Lower lobe of right lung (tissue), 2 donors: ENCODE measurements at regions not wholly inside any gene's neighbourhood (a gene's known extent, or its start where the extent isn't known, plus 50 kb on each side); places are given as distances from the start of the nearest gene placed in this dataset.

Experiments used
- ATAC-seq, 2 donors: fragments of 200-7000 bp; cut with Tn5 transposase; one replicate each; pipeline ENCODE4 v1.9.1; 2020 to 2022; ENCODE audit warnings: mild to moderate bottlenecking in 2 of 2, moderate library complexity in 2 of 2
- DNase-seq: peaks from one replicate; pipeline ENCODE4 v3.0.0-alpha.2; 2020
- H3K27ac ChIP-seq: fragments of 200-600 bp; one replicate; pipeline ENCODE4 v1.8.0; 2022
- H3K27me3 ChIP-seq: fragments of 200-600 bp; one replicate; pipeline ENCODE4 v1.8.0; 2022; ENCODE audit warnings: low read depth
- H3K36me3 ChIP-seq: fragments of 200-600 bp; one replicate; pipeline ENCODE4 v1.8.0; 2022; ENCODE audit warnings: mild to moderate bottlenecking
- H3K4me1 ChIP-seq: fragments of 200-600 bp; one replicate; pipeline ENCODE4 v1.8.0; 2022
- H3K4me3 ChIP-seq: fragments of 200-600 bp; one replicate; pipeline ENCODE4 v1.8.0; 2022; ENCODE audit warnings: mild to moderate bottlenecking
- H3K9me3 ChIP-seq: fragments of 200-600 bp; one replicate; pipeline ENCODE4 v1.8.0; 2022
- intact Hi-C: fragments of 100-400 bp; cut with DNase I; formaldehyde crosslinking; loops from one replicate; pipeline ENCODE4 v1.11.0; 2022
- TF ChIP-seq, protein P1 (sequence below): fragments of 200-600 bp; IDR thresholded peaks from one replicate; pipeline ENCODE4 v1.8.0; 2022; ENCODE audit warnings: antibody characterized with exemption, mild to moderate bottlenecking
- donor health status: DM: no; HTN: yes; CAD: no; lungs with severe emphysema.

DNA sequence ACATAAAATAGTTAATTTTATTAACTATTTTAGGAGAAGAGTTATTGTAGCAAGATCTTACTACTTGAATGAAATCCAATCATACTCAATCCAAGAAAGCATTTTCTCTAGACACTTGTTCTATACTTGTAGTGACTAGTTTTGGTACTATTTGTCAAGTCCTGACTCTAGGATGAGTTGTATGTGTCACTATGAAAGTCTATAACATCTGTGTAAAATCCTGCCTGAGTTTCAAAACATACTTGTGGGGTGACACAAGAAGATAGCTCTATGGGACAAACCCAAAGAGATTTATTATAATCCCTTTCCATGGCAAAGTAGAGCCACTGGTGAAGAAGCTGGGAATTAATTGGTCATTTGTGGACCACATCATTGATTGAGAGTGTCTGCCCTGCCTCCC is 1042.2 kb upstream of the ADGRL4 start:
- Histone ChIP-seq H3K4me3 (no peak overlapping the region), H3K27ac (no peak overlapping the region), H3K9me3 (no peaks in the 10 kb centered on the region), H3K27me3 (no peaks in the 10 kb centered on the region), H3K4me1 (no peaks in the 10 kb centered on the region), H3K36me3 (no peaks in the 10 kb centered on the region)
- TF ChIP-seq, protein P1, sequence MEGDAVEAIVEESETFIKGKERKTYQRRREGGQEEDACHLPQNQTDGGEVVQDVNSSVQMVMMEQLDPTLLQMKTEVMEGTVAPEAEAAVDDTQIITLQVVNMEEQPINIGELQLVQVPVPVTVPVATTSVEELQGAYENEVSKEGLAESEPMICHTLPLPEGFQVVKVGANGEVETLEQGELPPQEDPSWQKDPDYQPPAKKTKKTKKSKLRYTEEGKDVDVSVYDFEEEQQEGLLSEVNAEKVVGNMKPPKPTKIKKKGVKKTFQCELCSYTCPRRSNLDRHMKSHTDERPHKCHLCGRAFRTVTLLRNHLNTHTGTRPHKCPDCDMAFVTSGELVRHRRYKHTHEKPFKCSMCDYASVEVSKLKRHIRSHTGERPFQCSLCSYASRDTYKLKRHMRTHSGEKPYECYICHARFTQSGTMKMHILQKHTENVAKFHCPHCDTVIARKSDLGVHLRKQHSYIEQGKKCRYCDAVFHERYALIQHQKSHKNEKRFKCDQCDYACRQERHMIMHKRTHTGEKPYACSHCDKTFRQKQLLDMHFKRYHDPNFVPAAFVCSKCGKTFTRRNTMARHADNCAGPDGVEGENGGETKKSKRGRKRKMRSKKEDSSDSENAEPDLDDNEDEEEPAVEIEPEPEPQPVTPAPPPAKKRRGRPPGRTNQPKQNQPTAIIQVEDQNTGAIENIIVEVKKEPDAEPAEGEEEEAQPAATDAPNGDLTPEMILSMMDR: no peak
- intact Hi-C loops: no loop called here
- ATAC-seq: no peak
- no peak for DNase-seq

DNA sequence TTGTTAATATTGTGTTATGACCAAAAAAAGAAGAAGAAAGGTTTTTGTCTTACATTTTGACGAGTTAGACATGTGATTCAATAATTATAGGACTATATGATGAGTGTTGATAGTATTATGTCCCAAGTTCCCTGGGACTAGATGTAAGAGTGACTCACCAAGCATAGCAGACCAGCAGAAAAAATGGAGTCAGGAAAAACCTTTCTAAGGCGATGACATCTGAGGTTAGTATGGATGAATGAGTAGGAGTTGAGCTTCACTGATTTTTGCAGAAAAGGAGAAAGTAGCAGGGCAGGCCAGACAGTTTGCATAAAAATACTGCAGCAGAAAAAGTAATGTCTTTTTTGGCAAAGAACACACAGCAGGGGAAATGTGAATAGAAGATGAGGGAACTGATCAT is 1041.3 kb upstream of the ADGRL4 start:
- TF ChIP-seq, protein P1: no peak
- ATAC-seq (no peak), DNase-seq (no peak)
- no peaks in the 10 kb centered on the region for H3K27me3 ChIP-seq
- no peak overlapping the region for H3K4me3 ChIP-seq
- no peaks in the 10 kb centered on the region for H3K9me3 ChIP-seq
- no peaks in the 10 kb centered on the region for H3K4me1 ChIP-seq
- intact Hi-C loops: no loop called here
- no peak overlapping the region for H3K27ac ChIP-seq
- H3K36me3 ChIP-seq: no peaks in the 10 kb centered on the region

DNA sequence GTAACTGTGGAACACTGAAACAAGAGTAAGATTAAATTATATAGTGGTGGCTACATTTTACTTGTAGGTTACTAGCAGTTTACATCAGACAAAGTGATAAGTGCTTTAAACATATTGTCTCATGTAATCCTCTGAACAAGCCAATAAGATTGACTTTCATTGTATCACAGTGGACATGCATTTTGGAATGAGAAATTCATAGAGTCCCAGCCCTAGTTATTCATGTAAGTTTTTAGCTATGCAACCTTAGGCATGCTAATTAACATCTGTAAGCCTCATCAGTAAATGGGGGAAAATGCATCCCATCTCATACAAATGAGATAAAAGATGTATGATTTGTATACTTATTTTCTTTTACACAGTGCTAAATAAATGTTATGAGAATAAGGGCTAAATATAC is 1038.1 kb upstream of the ADGRL4 start:
- no peak overlapping the region for H3K27ac ChIP-seq
- H3K27me3 ChIP-seq: no peaks in the 10 kb centered on the region
- ATAC-seq (no peak), DNase-seq (no peak)
- TF ChIP-seq, protein P1: no peak
- intact Hi-C loops: no loop called here
- H3K4me1 ChIP-seq: no peaks in the 10 kb centered on the region
- H3K9me3 ChIP-seq: no peaks in the 10 kb centered on the region
- no peaks in the 10 kb centered on the region for H3K36me3 ChIP-seq
- H3K4me3 ChIP-seq: no peak overlapping the region

DNA sequence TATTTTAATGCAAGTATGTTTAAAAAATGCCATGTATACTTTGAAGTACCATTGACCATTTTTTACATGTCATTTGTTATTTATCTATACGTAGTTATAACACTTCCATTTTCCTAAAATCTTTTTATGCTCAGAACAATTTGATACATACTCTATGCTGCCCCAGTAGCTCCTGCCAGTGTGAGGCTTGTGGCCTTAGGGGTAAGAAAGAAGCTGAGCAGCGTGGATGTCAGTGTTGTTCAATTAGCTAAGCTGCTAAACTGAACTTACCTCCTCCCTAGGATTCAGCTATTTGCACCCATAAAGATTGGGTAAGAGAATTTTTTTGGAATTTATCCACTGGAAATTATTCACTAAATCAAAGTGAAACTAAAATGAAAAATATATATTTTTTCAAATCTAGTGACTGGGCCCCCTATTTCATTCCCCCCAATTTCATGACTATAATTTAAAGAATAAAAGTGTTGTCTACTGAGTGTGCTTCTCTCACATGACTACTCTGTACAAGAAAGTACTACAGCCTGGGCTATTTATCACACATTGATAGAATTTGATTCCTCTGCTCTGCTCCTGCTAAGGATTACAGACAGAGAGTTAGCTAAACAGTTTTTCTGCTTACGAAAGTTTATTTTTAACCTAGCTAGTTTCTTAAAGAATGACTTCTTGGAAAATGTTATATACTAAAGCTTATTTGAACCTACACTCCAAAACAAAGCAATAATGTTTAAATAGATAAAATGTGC is 1030.3 kb upstream of the ADGRL4 start:
- no peaks in the 10 kb centered on the region for H3K4me1 ChIP-seq
- H3K27ac ChIP-seq: no peak overlapping the region
- H3K4me3 ChIP-seq: no peak overlapping the region
- TF ChIP-seq, protein P1: no peak
- no peaks in the 10 kb centered on the region for H3K27me3 ChIP-seq
- DNase-seq (no peak), ATAC-seq (no peak)
- intact Hi-C loops: no loop called here
- H3K36me3 ChIP-seq: no peaks in the 10 kb centered on the region
- no peaks in the 10 kb centered on the region for H3K9me3 ChIP-seq

DNA sequence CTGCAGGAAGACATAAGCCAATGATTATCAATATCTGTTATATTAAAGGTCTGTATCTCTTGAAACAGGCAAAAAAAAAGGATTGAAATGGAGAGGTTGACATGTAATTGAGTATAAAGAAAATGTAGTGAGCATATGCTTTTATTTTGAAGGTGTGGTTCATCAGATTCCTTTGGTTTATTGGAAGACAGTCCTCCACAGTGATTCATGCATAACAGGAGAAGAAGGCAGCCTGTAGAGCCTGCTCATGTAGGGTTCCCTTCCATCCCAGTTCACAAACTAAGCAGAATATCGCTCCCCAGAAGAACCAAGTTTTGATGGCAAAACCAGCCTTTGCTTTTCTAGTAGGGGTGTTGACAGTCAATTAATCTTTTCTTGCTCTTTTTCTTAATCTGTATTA is 1016.8 kb upstream of the ADGRL4 start:
- no peak overlapping the region for H3K27ac ChIP-seq
- H3K4me1 ChIP-seq: no peaks in the 10 kb centered on the region
- ATAC-seq (no peak), DNase-seq (no peak)
- no peaks in the 10 kb centered on the region for H3K9me3 ChIP-seq
- no peak overlapping the region for H3K4me3 ChIP-seq
- intact Hi-C loops: no loop called here
- H3K36me3 ChIP-seq: no peaks in the 10 kb centered on the region
- H3K27me3 ChIP-seq: no peaks in the 10 kb centered on the region
- TF ChIP-seq, protein P1: no peak
